Fibroblast of gingiva (primary cell): ENCODE measurements at regions not wholly inside any gene's neighbourhood (a gene's known extent, or its start where the extent isn't known, plus 50 kb on each side); places are given as distances from the start of the nearest gene placed in this dataset.
A peak's percentile ranks its signal among the peaks of the same experiment; 100 is the strongest.
"Not testable (repeated sequence)": the region's sequence is repeated elsewhere in the genome, so short reads cannot be mapped to it uniquely, and the experiment has no call there.

Source experiments
- DNase-seq: peaks from one replicate; pipeline ENCODE4 v3.0.0-alpha.2; 2011; ENCODE audit warnings: low read depth

DNA sequence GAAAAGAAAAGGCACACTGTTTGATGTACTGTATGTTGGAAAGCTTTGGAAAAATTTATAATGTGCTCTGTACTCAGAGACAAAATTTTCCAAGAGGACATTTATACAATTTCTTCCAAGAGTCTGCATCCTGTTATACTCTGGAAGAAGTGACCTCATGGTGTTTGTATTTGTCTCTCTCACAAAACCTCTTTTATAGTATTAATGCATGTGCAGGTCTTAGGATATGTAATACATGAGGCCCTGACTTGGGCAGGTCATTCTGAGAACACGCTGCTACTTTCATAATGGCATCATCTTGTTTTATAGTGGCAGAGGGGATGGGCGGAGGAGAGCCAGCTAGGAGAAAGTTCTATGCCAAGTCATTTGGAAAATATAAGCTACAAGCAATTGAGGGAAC lies 72.0 kb upstream of the P3H2 start:
- DNase-seq = no peak

DNA sequence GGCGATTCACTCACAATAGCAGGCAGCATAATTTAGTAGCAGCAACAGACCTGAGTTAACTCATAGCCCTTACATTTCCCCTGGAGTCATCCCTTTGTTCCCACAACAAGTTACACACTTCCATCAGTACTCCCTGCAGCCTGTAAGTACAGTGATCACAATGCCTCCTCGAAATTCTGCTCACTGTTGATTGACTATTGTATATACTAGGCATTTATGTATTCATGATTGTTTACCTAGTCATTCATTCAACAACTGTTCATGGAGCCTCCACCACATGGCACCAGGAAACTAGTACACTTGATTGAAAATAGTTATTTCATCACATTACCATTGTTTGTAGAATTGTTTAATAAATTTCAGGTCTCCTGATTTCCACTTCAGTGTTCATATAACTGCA lies 71.4 kb upstream of the P3H2 start:
- no peak for DNase-seq

DNA sequence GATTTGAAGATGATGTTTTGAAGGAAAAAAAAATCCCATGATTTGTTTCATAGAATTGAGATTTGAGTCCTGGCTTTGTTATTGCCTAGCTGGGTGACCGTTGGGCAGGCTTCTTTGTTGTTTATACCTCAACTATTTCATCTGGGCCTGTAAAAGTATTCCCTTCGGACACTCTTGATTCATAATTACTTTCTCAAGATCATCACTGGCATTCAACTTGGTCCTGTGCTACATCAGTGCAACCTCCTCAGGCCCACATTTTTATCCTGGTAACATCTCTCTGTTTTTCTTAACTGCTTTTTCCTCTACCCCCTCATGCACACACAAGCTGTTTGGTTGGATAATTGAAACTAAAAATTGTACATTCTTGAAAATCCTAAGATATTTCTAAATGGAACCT lies 67.5 kb upstream of the P3H2 start:
- peak; percentile 24 for DNase-seq

DNA sequence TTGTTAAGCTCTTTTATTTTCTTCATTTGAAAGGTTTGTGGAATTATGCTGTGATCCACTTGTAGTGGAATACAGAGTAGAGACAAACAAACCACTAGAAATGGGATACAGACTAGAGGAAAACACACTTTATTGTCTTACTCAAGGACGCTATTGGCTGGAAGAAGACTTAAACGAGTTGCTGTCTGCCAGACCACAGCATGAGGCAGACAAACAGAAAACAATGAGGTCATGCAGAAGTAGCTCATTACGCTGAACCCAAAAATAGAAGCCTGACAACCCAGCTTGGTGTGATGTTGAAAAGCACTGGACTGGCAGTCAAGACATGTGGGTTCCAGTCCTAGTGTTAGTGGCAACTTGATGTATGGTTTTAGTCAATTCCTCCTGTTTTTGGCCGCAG lies 62.4 kb upstream of the P3H2 start:
- DNase-seq = peak; percentile 95

DNA sequence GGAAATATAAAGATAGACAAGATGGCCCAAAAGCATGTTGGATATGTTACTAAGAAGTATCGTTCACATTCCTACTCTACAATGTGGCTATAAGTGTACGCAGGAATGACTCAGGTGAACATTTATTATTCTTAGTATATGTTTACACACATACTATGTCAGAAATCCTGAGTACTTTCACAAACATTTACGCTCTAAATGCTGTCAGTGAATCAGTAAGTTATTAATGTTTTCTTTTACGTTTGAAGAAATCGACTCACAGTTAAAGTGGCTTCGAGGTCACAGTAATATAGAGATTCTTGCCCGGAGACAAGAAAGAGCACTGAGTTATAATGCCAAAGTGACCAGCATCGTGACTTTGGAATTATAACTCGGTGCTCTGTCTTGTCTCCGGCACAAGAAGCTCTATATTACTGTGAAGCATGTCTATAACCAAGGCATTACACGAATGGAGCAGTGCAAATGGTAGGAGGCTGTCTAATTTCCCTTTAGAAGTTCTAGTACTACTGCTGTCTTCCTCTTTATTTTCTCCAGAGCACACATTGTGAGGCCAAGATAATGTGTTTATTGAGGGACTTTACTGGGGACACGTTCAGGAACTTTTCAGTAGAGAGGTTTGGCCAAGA lies 61.8 kb upstream of the P3H2 start:
- peak; percentile 2 for DNase-seq

DNA sequence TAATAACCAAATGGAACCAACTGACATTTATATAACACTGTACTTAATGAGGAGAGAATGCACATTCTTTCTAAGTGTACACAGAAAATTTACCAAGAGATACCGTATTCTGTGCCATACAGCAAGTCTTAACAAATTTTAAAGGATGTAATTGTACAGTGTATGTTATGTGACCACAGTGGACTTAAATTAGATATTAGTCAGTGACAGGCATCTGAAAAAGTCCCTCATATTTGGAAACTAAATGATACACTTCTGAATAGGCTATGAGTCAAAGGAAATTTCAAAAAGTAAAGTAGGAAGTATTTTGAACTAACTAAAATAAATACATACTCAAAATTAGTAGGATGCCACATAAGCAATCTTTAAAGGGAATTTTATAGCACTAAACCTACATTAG lies 59.6 kb upstream of the P3H2 start:
- no peak for DNase-seq

DNA sequence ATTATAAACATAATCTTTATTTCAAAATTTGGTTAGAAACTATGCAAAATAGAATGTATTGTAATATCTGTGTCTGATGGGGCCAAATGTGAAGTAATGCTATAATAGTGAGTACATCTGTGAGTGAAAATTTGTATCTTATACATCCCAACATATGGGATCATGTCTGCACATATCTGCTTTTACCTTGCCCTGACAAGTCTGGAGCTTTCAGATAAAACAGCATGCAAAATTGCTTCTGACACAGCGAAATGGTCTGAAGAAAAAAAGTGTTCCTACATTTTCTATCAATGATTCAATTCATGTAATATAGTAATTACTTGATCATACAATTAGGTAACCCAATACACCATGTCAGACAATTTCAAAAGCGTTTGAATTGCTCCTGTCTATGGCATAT lies 58.1 kb upstream of the P3H2 start:
- no peak for DNase-seq

DNA sequence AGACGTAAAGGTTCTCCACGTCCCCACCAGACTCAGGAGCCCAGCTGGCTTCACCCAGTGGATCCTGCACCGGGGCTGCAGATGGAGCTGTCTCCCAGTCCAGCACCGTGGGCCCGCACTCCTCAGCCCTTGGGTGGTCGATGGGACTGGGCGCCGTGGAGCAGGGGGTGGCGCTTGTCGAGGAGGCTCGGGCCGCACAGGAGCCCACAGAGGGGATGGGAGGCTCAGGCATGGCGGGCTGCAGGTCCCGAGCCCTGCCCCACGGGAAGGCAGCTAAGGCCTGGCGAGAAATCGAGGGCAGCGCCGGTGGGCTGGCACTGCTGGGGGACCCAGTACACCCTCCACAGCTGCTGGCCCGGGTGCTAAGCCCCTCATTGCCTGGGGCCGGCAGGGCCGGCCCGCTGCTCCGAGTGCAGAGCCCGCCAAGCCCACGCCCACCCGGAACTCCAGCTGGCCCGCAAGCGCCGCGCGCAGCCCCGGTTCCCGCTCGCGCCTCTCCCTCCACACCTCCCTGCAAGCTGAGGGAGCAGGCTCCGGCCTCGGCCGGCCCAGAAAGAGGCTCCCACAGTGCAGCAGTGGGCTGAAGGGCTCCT lies 56.3 kb upstream of the P3H2 start:
- DNase-seq = not testable (repeated sequence)

DNA sequence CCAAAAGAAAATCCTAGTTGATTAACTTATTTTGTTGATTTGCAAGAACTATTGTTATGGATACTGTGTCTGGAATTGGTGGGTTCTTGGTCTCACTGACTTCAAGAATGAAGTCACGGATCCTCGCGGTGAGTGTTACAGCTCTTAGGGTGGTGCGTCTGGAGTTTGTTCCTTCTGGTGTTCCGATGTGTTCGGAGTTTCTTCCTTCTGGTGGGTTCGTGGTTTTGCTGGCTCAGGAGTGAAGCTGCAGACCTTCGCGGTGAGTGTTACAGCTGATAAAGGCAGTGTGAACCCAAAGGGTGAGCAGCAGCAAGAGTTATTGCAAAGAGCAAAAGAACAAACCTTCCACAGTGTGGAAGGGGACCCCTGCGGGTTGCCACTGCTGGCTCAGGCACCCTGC lies 55.4 kb upstream of the P3H2 start:
- DNase-seq = not testable (repeated sequence)

DNA sequence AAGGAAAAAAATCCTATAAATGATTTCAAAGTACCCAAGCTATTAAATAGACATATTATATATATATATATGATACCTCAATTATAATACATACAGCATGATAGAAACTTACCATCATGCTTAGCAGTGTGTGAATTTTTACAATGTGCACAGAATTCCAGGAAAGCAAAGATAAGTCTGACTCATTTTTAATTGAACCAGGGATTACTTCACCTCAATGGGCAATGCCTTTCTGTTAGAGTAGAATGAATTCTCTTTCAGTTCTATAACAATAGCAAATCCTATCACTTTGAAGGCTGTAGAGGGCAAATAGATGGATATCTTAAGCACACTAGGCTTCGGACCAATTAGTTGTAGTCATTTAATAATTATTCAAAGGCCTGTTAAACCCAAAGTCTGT lies 54.8 kb upstream of the P3H2 start:
- DNase-seq = no peak

DNA sequence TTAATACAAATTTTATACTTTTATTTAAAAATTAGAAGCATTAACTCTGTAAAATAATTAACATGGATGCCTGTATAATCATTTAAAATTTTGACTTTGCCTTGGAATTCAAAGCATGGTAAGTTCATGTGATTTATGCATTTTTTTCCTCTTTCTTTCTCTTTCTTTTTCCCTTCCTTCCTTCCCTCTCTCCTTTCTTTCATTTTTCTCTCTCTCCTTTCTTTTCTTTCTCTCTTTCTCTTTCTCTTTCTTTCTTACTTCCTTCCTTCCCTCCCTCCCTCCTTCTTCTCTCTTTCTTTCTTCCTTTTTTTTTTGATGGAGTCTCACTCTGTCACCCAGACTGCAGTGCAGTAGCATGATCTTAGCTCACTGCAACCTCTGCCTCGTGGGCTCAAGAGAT lies 53.8 kb upstream of the P3H2 start:
- DNase-seq = no peak

DNA sequence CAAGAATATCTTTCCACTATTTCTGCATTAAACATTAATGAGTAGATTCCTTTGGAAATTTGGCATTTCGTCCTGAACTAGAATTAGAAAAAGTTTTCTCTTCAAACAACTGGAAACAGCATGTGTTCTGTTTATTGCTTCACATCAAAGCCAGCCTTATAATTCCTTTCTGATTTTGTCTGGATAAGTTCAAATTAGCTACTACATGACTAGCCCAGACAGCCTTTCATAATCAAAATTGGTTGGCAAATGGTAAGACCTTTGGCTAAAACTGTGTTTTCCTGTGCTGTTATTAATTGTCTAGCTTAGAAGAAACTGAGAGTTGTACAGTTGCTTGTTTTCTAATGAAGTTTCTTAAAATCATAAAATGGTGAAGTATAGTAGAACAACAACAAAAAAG lies 52.7 kb upstream of the P3H2 start:
- peak; percentile 69 for DNase-seq

DNA sequence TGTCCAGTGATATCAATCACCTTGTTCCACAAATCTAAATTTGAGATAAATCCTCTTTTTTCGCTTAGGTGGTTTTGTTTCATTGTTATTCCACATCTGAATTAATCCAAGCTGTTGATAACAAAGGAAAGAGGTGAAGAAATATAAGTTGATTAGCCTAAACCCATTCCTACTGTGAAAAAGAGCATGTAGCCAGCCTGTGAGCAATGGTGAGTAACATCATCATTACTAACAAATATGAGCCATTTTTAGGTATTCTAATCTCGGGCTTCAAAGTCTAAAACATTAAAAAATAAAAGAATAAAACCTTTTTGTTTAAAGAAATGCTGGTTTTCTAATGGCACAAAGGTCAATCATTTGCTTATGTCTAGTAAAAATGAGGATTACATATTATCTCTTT lies 52.1 kb upstream of the P3H2 start:
- DNase-seq = no peak
